ENCODE measurements at regions not wholly inside any gene's neighbourhood (a gene's known extent, or its start where the extent isn't known, plus 50 kb on each side); places are given as distances from the start of the nearest gene placed in this dataset.
"Not testable (repeated sequence)": the region's sequence is repeated elsewhere in the genome, so short reads cannot be mapped to it uniquely, and the experiment has no call there.

DNA sequence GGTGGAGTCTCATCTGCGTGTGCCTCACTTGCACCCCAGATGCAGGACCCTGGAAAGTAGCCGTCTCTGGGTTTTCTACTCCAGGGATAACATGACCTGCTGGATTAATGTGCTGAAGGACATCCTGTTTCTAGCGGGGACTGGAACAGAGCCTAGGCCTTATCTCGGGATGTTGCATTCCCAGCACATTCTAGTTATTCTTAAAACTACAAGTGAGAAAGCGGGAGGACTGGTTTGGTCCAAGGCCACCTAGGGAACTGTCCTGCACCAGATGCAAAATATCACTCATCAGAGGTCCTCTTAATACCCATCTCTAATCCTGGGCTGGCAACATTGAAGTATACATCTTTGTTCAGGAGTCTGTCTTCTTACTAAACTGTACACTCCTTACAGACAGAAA is 179.9 kb downstream of the ZC3H11B start:
- no peak for DNase-seq (ENCODE audit: low spot score)

DNA sequence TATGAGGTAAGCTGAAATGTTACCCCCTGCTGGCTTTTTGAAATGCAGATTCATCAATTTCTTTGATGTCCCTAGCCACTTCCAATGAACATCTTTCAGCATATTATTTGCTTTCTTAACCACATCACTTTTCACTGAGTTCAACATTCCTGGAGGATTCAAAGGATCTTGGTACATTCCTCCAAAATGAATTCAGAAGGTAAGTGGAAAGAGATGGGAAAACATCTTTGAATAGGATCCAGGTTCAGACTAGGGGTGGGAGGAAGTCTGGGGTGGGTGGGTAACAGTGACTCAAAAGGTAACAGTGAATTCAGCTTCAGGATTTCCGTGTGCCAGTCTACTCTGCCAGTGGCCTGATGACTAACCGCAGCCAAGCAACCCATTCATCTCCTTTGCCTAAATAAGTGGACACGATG is 180.7 kb downstream of the ZC3H11B start:
- no peak for DNase-seq (ENCODE audit: low spot score)

DNA sequence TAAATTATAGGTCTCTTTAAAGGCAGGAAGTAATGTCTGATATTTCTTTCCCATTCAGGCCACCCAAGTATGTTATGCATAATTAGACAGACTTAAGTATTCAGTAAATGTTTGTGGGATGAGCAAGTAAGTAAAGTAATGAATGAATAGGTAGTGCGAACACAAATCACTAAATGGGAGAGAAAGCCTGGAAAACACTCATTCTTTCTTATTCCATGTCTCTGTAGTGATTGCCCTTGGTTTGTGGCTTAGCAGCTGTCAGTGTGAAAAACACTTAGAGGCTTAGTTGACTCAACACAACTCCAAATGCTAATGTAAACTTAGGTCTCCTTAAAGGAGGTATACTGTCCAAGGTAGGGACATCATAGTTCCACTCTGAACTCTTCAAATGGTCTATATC is 182.5 kb downstream of the ZC3H11B start:
- no peak for DNase-seq (ENCODE audit: low spot score)

DNA sequence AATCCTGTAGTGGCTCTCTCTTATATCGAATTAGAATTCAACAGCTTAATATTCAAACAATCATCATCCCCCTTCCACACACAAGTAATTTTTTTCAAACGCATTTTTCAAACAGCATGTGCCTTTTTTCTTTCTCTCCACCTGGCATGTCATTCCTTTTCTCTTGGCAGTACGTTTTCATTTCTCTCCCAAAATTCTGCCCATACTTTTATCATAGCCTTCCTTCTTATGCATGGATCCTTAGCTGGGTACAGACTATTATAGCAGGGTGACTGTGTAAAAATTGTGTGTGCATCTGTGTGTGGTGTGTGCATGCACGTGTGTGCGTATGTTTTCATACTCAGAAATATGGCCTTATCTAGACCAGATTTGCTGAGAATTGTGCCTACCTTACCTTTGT is 184.3 kb downstream of the ZC3H11B start:
- no peak for DNase-seq (ENCODE audit: low spot score)

DNA sequence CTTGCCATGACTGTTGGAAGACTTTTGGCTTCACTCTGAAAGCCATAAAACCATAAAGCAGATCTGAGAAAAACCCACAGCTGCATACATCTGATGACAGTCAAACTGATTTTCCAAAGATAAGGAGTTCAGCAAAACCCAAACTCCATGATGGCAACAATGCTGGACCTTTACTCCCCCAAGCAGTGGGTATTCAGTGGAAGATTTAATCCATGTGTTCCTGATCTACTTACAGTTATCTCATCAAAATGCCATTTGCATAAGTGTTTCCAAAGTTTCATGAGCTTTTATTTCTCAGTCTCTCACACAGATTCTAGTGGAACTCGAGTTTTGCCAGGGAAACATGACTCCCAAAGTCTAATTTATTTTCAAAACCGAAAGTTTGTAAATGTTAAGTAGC is 184.9 kb downstream of the ZC3H11B start:
- no peak for DNase-seq (ENCODE audit: low spot score)

DNA sequence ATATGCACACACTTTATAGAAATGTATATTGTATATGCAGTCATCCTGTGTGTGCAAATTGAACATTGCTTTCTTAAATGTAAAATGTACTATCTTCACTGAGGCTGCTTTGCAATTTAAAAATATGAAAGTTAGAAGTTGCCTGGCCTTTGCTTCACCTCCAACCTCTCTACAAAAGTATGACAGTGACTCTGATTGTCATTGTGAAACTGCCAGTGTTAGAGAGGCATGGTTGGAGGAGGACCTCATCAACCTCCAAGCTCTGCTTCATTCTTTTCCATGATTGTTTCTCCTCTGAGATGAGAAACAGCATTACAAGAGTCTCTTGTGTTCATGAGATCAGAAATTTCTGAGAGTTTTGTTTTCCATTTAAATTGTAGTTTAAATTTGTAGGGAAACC is 185.5 kb downstream of the ZC3H11B start:
- no peak for DNase-seq (ENCODE audit: low spot score)

DNA sequence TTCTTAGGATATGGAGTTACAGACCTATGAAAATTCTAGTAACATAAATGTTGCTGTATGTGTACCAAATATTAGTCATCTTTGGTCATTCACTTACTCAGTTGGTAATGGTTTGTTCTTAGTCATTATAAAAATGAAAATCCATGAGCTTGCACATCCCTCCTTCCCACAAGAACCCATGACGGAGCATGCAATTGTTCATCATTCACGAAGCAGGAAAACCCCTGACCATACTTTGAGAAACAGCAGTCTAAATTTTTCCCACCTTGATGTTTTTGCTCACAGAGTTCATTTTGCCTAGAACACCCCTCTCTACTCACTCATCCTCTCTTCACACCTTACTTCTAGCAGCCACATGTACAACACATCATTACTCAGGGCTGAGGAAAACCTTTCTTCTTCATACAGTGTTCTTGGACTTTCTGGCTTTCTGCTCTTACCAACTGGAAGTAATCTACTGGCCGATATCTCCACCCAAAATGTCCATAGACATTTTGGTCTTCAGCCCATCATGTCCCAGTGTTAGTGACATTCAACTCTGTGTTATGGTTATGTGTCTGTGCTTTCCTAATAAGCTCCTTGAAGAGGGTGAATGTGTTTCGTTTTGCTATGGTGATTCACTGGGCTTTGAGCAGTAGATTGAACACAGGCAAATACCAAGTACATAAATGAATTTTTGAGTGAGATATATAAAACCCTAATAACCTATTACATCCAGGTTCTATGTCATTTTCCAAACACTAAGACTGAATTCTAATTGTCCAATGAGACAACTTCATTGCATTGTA is 189.9 kb downstream of the ZC3H11B start:
- no peak for DNase-seq (ENCODE audit: low spot score)

DNA sequence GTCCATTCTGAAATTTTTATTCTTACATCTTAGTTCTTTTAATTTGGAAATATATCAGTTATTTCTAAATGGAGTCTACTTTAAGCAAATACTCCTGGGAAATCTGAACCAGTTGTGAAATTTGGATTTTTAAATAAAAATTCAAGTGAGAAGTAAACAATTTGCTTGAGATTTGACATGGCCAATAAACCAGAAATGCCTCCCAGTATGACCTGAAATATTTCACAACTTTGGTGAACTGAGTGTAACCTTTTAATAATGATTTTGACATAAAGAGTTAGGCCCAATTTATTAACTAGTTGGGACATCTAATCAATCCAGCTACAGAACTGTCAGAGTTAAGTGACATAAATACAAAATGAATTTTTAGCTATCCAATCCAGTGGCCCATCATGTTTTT is 192.0 kb downstream of the ZC3H11B start:
- no peak for DNase-seq (ENCODE audit: low spot score)

DNA sequence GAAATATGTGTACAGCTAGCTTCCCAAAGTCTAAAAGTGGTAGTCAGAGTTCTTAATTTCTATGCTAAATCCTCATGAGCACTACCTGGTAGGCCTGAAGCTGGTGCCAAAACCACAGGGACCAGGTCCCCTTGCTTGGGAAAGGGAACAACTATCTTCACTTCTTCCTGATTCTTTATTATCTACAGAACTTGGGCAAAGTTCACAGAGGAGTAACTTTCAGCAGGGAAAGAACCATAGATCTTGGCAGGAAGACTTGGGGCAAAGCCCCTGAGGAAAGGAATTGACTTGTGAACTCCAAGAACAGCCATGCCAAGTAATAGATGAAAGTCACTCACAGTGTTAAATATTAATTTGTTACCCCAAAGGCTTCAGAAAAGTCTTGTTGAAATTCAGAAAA is 193.0 kb downstream of the ZC3H11B start:
- no peak for DNase-seq (ENCODE audit: low spot score)

DNA sequence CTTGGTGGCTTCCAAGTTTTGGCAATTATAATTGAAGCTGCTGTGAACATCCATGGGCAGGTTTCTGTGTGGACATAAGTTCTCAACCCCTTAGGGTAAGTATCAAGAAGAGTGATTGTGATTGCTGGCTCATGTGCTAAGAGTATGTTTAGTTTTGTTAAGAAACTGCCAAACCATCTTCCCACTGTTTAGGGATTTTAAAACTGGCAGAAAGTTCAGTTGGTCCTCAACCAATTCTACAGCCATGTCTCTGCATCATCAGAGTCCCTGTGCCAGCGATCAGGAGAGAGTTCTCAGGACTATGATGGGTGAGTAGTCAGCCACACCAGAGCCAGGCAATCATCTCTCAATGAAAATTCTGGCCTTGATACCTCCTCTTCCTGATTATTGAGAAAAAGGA is 193.8 kb downstream of the ZC3H11B start:
- DNase-seq (ENCODE audit: low spot score) = no peak

DNA sequence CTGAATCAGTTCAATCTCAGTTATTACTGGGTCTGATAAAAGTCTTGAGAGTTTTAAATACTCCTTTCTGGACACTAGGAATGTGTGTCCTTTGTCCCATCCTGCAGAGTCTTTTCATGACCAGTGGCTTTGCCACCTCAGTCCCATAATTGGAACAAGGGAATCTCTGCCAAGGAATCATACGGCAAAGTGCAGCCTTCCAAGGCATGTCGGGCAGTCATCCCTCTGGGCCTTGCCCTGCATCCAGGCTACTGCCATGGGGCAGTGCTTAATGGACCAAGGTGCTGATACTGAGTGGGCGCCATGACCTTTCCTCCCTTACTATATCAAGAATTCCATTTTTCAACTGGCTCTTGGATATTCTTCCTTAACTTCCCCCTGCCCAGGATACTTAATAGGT is 195.3 kb downstream of the ZC3H11B start:
- DNase-seq (ENCODE audit: low spot score) = no peak

DNA sequence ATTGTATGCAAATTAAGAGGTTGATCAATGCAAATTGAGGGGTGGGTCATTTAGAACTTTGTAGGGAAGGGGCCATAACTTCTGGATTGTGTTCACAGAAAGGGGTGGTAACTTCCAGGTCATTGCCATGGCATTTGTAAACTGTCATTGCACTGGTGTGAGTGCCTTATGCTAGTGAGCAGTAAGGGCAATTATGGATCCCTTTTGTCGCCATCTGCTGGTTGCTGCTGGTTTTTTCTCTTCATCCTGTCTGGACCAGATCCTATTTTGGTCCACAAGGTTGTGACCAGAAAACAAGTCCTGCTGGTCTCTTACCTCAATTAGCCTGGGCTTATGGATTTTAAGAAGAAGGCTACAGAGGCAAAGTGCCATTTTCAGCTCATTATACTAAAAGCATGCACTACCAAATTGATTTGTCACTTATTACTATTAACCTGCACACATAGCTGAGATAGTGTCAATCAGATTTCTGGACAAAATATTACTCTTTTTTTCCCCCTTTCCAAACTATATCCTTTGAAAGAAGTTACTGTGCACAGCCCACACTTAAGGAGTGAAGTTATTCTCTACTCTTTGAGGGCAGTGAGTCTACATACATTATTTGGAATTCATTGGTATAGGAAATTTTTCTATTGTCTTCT is 196.2 kb downstream of the ZC3H11B start:
- peak; percentile 48 for DNase-seq (ENCODE audit: low spot score)

DNA sequence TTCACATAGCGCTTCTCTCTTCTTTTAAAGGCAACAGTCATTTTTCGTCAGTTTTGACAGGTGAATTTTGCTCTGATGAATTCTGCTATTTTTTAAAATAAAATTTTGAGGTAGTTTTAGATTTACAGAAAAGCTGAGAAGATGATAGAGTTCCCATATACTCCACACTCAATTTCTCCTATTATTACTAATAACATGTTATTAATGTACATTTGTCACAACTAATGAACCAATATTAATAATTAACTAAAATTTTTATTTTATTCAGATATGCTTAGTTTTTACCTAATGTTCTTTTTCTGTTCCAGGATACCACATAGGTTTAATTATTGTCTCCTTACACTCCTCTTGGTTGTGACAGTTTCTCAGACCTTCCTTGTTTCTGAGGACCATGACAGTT is 197.0 kb downstream of the ZC3H11B start:
- DNase-seq (ENCODE audit: low spot score) = no peak

DNA sequence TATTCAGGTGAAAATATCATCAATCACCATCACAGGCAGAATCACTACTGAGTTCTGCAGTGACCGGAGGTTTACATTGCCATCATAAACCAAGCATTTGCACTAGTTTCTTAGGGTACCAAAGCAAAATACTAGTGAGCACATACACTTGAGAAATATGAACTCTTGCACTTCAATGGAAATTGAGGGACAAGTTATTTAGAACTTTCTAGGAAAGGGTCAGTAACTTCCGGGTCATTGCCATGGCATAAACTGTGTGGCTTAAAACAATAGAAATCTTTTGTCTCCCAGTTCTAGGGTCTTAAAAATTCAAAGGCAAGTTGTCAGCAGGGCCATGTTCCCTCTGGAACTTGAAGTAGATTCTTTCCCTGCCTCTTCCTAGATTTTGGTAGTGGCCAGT is 197.5 kb downstream of the ZC3H11B start:
- DNase-seq (ENCODE audit: low spot score) = no peak

DNA sequence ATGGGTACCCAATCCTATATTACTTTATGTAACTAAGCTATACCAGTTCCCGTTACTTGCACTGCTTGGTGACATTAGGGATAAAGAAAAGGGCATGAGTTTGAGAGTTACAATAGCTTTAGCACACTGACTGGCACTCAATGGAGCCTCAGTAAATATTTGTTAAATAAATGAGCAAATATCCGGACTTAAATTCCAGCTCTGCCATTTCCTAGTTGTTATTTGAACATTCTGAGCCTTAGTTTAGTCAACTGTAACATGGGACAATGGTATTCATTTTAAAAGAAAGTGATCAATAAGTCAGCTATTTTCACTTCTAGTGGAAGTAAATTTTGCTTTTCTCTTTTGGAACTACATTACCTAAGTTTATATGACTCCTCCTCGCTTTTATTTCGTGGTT is 198.7 kb downstream of the ZC3H11B start:
- no peak for DNase-seq (ENCODE audit: low spot score)

DNA sequence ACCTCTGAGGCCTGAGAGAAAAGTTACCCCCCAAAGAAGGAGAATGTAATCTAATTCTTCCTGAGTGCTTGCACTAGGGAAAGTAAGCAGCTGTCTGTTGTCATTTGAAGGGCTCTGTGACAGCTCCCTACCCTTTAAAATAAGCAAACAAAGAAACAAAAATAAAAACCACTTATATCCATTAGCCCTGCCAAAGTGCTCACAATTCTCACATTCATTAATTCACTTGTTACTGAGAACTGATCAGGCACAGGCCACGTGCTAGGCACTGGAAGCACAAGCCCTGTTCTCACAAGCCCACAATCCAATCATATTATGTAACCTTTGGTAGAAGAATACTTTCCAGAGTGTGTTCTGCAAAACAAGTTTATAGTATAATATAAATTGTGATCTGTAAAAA is 199.4 kb downstream of the ZC3H11B start:
- DNase-seq (ENCODE audit: low spot score) = no peak

DNA sequence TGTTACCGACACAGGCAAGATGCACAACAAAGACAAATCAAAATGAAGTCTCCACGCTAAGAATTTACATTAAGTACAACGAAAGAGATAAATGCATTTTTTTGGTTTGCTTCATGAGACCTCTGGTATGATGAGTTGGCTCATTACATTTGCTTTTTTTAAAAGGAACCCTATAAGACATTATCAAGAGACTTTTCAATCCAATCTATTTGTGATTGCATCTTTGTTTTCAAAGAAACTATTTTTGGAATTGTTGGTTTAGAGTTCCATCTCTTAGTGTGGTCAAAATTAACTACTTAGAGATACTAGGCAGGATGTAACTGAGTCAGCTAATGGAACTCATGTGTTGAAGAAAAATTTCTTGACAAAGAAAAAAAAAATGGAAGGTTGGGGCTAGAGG is 200.1 kb downstream of the ZC3H11B start:
- no peak for DNase-seq (ENCODE audit: low spot score)

DNA sequence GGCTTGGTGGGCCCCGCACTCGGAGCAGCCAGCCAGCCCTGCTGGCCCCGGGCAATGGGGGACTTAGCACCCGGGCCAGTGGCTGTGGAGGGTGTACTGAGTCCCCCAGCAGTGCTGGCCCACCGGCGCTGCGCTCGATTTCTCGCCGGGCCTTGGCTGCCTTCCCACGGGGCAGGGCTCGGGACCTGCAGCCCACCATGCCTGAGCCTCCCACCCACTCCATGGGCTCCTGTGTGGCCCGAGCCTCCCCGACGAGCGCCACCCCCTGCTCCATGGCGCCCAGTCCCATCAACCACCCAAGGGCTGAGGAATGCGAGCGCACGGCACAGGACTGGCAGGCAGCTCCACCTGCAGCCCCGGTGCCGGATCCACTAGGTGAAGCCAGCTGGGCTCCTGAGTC is 202.2 kb downstream of the ZC3H11B start:
- not testable (repeated sequence) for DNase-seq (ENCODE audit: low spot score)

DNA sequence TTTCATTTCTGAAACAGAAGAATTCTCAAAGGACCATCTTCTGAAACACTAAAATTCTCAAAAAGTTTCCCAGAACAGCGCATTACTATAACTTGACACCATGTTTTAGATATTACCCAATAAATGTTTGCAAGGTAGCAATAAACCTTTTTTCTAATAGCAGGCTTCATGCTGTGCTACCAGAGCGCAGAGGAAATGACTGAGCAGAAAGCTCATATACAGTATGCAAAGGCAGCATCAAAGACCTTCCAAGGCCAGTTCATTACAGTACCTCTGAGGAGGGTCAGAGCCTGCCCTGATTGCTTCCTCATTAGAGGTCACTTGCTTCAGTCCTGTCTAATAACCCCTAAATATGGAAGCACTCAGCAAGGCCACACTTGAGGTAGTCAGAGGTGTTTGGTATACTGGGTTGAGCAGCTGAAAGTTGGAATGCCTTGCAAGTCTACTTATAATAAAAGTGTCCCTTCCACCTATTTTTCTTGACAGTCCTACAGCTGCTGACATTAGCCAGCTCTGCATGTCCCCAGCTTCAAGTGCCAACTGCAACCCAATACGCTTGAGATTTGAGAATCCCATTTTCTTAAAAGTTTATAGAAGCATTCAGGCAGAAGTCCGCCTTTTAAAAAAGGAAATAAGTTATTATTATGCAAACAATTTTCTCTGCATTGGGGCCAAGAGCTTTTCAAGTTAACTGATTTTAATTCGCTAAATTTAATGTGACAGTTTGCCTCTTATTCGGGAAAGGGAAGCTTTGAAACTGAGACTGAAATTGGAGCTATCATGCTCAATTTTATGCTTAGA is 207.2 kb downstream of the ZC3H11B start:
- DNase-seq (ENCODE audit: low spot score) = no peak

DNA sequence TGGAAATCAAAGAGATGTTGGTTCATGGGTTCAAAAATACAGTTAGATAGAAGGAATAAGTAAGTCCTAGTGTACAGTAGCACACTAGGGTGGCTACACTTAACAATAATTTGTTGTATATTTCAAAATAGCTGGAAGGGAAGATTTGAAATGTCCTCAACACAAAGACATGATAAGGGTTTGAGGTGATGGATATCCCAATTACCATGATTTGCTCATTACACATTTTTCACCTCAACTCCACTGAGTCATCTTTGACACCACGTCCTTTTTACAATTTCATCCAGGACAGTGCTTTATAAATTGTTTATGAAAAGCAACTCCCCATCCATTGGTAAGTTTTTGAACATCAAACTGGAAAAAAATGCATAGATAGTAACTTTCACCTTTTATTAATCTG is 208.3 kb downstream of the ZC3H11B start:
- DNase-seq (ENCODE audit: low spot score) = no peak

DNA sequence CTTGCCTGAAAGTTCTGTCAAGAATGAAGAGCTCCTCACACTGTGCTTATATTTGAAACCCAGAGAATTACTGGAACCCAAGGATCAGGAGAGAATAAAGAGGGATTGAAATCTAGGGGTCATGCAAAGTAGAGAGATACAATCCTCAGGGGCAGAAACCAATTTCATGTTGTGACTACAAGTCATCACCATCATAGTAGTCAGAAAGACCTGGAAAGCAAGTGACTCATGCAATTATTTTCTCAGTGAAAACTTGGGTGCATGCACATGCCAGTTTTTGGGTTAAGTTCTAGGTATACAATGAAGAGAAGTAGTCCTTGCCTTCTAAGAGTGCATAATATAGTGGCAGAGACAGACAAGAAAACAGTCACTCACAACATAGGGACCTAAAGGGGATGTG is 210.0 kb downstream of the ZC3H11B start:
- no peak for DNase-seq (ENCODE audit: low spot score)

DNA sequence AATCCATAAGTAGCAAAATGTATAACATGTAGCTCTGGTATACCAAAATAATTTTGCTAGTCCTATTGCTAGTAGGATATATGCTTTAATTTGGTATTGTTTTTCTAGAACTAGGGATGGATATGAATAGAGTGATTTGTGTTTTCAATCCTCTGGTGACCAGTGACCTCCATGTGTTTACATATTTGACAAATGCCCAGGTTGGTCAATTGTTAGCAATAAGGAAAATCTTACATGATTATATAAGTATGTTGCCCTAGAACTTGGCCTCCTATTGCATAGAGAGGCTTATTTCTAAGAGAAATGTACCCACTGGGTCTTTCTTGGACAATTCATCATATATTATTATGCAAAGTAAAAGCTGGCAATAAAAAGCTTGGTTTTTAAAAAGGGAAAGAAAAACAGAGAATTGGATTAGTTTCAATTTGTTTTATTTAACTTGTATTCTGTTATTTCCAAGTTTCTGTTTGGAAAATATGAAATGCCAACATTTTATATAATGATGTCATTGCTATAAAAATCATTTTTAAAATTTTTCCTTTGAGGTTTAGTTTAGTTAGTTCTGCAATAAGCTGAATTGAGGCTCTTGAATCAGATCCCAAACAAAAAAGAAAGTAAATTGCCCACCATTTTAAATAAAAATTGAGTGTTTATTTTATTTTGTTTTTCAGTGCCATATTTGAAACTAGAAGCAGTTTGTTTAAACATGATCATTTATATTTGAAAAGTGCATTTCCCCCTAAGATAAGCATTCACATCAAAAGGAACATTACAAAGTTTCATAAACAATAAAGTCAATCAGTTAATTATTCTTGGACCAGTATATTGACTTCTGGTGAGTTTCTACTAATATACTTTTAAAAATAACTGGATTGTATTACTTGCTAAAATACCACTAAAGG is 210.9 kb downstream of the ZC3H11B start:
- no peak for DNase-seq (ENCODE audit: low spot score)
